Testis (tissue), 2 donors: ENCODE measurements at regions not wholly inside any gene's neighbourhood (a gene's known extent, or its start where the extent isn't known, plus 50 kb on each side); places are given as distances from the start of the nearest gene placed in this dataset.

Experiments used
- CTCF ChIP-seq, 3 experiments: fragments of 450-650 bp in 2 of 3; fragments of 200-600 bp in 1 of 3; sonication (generic) in 1 of 3; IDR thresholded peaks; one replicate each; pipeline ENCODE4 v1.5.1; 2016 to 2019; ENCODE audit warnings: antibody characterized with exemption in 3 of 3, mild to moderate bottlenecking in 2 of 3, moderate library complexity in 1 of 3
- POLR2A ChIP-seq: fragments of 450-650 bp; IDR thresholded peaks from one replicate; pipeline ENCODE4 v1.6.1; 2017; ENCODE audit warnings: antibody characterized with exemption, mild to moderate bottlenecking, moderate library complexity

- TF ChIP-seq CTCF (IDR thresholded peaks at IDR 0.05): no peak
- no peak for TF ChIP-seq POLR2A
Measured at GRCh38 chr2:142426064-142426463, 295.2 kb upstream of the LRP1B start.
